Left cardiac atrium (tissue), 4 donors: ENCODE measurements at regions not wholly inside any gene's neighbourhood (a gene's known extent, or its start where the extent isn't known, plus 50 kb on each side); places are given as distances from the start of the nearest gene placed in this dataset.
"Not testable (repeated sequence)": the region's sequence is repeated elsewhere in the genome, so short reads cannot be mapped to it uniquely, and the experiment has no call there.

ENCODE experiments used
- ATAC-seq, 2 donors: fragments of 200-7000 bp; cut with Tn5 transposase; one replicate each; pipeline ENCODE4 v1.9.1; 2020; ENCODE audit warnings: mild to moderate bottlenecking in 2 of 2, moderate library complexity in 2 of 2
- DNase-seq: peaks from one replicate; pipeline ENCODE4 v3.0.0-alpha.2; 2020
- intact Hi-C, 2 donors: fragments of 100-400 bp; cut with DNase I; formaldehyde crosslinking; loops; one replicate each; pipeline versions ENCODE4 v1.14.1 to v1.15.1; 2022 to 2023
- donor health status: DM: no; HTN: yes; CAD: no.
- donor health status: DM: no; HTN: yes; CAD: no; lungs with severe emphysema.
- donor health status: DM: yes; HTN: yes; CAD: no.
- donor health status: Dilated cardiomyopathy.

GRCh38 chr7:121544238-121544637 is 148.1 kb upstream of the FAM3C start:
- ATAC-seq (no peak), DNase-seq (no peak)
- intact Hi-C loops: no loop called here

- no peak for ATAC-seq
- intact Hi-C loops: no loop called here
- DNase-seq: no peak
These were observed 145.3 kb upstream of the FAM3C start for GRCh38 chr7:121541457-121541856.

- no peak for ATAC-seq
- no peak for DNase-seq
- intact Hi-C loops: no loop called here
These were observed 144.0 kb upstream of the FAM3C start for GRCh38 chr7:121540138-121540537.

- DNase-seq (no peak), ATAC-seq (no peak)
- intact Hi-C loops: no loop called here
These were observed 140.9 kb upstream of the FAM3C start for GRCh38 chr7:121537031-121537430.

- ATAC-seq: no peak
- intact Hi-C loops: no loop called here
These were observed 135.3 kb upstream of the FAM3C start for GRCh38 chr7:121531175-121532070.

GRCh38 chr7:121530227-121531174 is 134.4 kb upstream of the FAM3C start:
- intact Hi-C loops: no loop called here
- peak; percentile 83 to 99 for ATAC-seq
- DNase-seq: no peak

More at GRCh38 chr7:121531175-121532070, 135.3 kb upstream of the FAM3C start:
- no peak for DNase-seq

GRCh38 chr7:121529003-121529402 is 132.9 kb upstream of the FAM3C start:
- no peak for DNase-seq
- intact Hi-C loops: no loop called here
- ATAC-seq: no peak

GRCh38 chr7:121526210-121526609 is 130.1 kb upstream of the FAM3C start:
- ATAC-seq, intact Hi-C loops, DNase-seq: not testable (repeated sequence)

- DNase-seq: no peak
- intact Hi-C loops: no loop called here
- ATAC-seq: peak in 1 of 2 donors; percentile 27
These were observed 129.2 kb upstream of the FAM3C start for GRCh38 chr7:121525155-121525819.

GRCh38 chr7:121521711-121522400 is 125.7 kb upstream of the FAM3C start:
- intact Hi-C loops: no loop called here
- ATAC-seq (no peak), DNase-seq (no peak)

- intact Hi-C loops: no loop called here
- DNase-seq (no peak), ATAC-seq (no peak)
These were observed 124.8 kb upstream of the FAM3C start for GRCh38 chr7:121520911-121521310.

- intact Hi-C loops: no loop called here
- peak; percentile 59 to 94 for ATAC-seq
- peak; percentile 30 for DNase-seq
These were observed 123.7 kb upstream of the FAM3C start for GRCh38 chr7:121519548-121520521.

GRCh38 chr7:121517591-121517990 is 121.5 kb upstream of the FAM3C start:
- no peak for ATAC-seq
- intact Hi-C loops: no loop called here
- no peak for DNase-seq

GRCh38 chr7:121516821-121517220 is 120.7 kb upstream of the FAM3C start:
- intact Hi-C loops: no loop called here
- ATAC-seq: no peak
- DNase-seq: no peak

GRCh38 chr7:121515630-121516401 is 119.7 kb upstream of the FAM3C start:
- ATAC-seq (no peak), DNase-seq (no peak)
- intact Hi-C loops: no loop called here

- intact Hi-C loops: no loop called here
- DNase-seq (no peak), ATAC-seq (no peak)
These were observed 119.1 kb upstream of the FAM3C start for GRCh38 chr7:121515229-121515628.

- DNase-seq (no peak), ATAC-seq (no peak)
These were observed 117.0 kb upstream of the FAM3C start for GRCh38 chr7:121513105-121513504.

More at GRCh38 chr7:121513105-121513504, 117.0 kb upstream of the FAM3C start:
- intact Hi-C loops: no loop called here
